ENCODE measurements at regions not wholly inside any gene's neighbourhood (a gene's known extent, or its start where the extent isn't known, plus 50 kb on each side); places are given as distances from the start of the nearest gene placed in this dataset.

GRCh38 chr2:187143537-187143936 is 294.6 kb upstream of the ZSWIM2 start:
- no peaks in the 10 kb centered on the region for H3K9me3 ChIP-seq (ENCODE audit: low read length)
- no peak overlapping the region for H3K4me2 ChIP-seq (ENCODE audit: low read length)
- no peak overlapping the region for H3K27ac ChIP-seq (ENCODE audit: low read depth, low read length, poor library complexity, severe bottlenecking)
- no peaks in the 10 kb centered on the region for H4K20me1 ChIP-seq (ENCODE audit: insufficient read depth, low read length)
- H2AFZ ChIP-seq (ENCODE audit: low read length): no peak overlapping the region
- no peaks in the 10 kb centered on the region for H3K9me2 ChIP-seq (ENCODE audit: low read depth, low read length)
- no peaks in the 10 kb centered on the region for H3K4me1 ChIP-seq (ENCODE audit: insufficient read depth, low read length, severe bottlenecking)
- no peaks in the 10 kb centered on the region for H3K27me3 ChIP-seq (ENCODE audit: insufficient read depth, low read length)
- no peaks in the 10 kb centered on the region for H3K36me3 ChIP-seq (ENCODE audit: insufficient read depth, low read length)
- no peaks in the 10 kb centered on the region for H3K79me2 ChIP-seq (ENCODE audit: insufficient read depth, low read length)
- no peaks in the 10 kb centered on the region for H3F3A ChIP-seq (ENCODE audit: insufficient read depth, low read length)
- H3K4me3 ChIP-seq (ENCODE audit: low read depth, low read length, poor library complexity, severe bottlenecking): no peak overlapping the region
- no peak overlapping the region for H3K9ac ChIP-seq (ENCODE audit: low read length)
- TF ChIP-seq, protein P1, sequence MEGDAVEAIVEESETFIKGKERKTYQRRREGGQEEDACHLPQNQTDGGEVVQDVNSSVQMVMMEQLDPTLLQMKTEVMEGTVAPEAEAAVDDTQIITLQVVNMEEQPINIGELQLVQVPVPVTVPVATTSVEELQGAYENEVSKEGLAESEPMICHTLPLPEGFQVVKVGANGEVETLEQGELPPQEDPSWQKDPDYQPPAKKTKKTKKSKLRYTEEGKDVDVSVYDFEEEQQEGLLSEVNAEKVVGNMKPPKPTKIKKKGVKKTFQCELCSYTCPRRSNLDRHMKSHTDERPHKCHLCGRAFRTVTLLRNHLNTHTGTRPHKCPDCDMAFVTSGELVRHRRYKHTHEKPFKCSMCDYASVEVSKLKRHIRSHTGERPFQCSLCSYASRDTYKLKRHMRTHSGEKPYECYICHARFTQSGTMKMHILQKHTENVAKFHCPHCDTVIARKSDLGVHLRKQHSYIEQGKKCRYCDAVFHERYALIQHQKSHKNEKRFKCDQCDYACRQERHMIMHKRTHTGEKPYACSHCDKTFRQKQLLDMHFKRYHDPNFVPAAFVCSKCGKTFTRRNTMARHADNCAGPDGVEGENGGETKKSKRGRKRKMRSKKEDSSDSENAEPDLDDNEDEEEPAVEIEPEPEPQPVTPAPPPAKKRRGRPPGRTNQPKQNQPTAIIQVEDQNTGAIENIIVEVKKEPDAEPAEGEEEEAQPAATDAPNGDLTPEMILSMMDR (IDR thresholded peaks at IDR 0.05; ENCODE audit: low read length): no peak
- no peak for TF ChIP-seq EZH2 (IDR thresholded peaks at IDR 0.05; ENCODE audit: borderline replicate concordance, low read length)

GRCh38 chr2:187139469-187139868 is 290.5 kb upstream of the ZSWIM2 start:
- no peaks in the 10 kb centered on the region for H3K79me2 ChIP-seq (ENCODE audit: insufficient read depth, low read length)
- no peaks in the 10 kb centered on the region for H4K20me1 ChIP-seq (ENCODE audit: insufficient read depth, low read length)
- TF ChIP-seq, protein P1 (IDR thresholded peaks at IDR 0.05; ENCODE audit: low read length): no peak
- TF ChIP-seq EZH2 (IDR thresholded peaks at IDR 0.05; ENCODE audit: borderline replicate concordance, low read length): no peak
- H3K9ac ChIP-seq (ENCODE audit: low read length): no peak overlapping the region
- no peaks in the 10 kb centered on the region for H3K27me3 ChIP-seq (ENCODE audit: insufficient read depth, low read length)
- H3K27ac ChIP-seq (ENCODE audit: low read depth, low read length, poor library complexity, severe bottlenecking): no peak overlapping the region
- H3K9me2 ChIP-seq (ENCODE audit: low read depth, low read length): no peaks in the 10 kb centered on the region
- no peaks in the 10 kb centered on the region for H3F3A ChIP-seq (ENCODE audit: insufficient read depth, low read length)
- H2AFZ ChIP-seq (ENCODE audit: low read length): no peak overlapping the region
- H3K4me3 ChIP-seq (ENCODE audit: low read depth, low read length, poor library complexity, severe bottlenecking): no peak overlapping the region
- no peaks in the 10 kb centered on the region for H3K36me3 ChIP-seq (ENCODE audit: insufficient read depth, low read length)
- no peaks in the 10 kb centered on the region for H3K9me3 ChIP-seq (ENCODE audit: low read length)
- H3K4me2 ChIP-seq (ENCODE audit: low read length): no peak overlapping the region
- H3K4me1 ChIP-seq (ENCODE audit: insufficient read depth, low read length, severe bottlenecking): no peaks in the 10 kb centered on the region

DNA sequence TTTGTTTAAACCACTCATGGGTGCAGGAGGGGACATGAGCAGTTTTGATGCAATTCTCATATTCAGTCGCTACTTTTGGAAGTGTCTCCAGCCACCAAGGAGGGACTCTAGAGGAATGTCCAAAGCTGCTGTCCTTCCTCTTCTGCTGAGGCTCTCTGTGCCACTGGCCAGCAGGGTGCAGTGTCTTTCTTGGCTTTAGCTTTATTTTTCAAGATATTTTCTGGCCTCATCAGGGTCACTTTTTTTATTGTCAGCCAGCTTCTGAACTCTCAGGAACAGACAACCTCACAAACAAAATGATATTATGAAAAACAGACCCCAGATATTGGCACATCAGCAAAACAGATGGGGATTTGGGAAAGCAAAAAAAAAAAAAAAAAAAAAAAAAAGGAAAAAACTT is 289.3 kb upstream of the ZSWIM2 start:
- H2AFZ ChIP-seq (ENCODE audit: low read length): no peak overlapping the region
- no peaks in the 10 kb centered on the region for H3K9me3 ChIP-seq (ENCODE audit: low read length)
- no peaks in the 10 kb centered on the region for H3K36me3 ChIP-seq (ENCODE audit: insufficient read depth, low read length)
- no peaks in the 10 kb centered on the region for H3K79me2 ChIP-seq (ENCODE audit: insufficient read depth, low read length)
- H3K4me3 ChIP-seq (ENCODE audit: low read depth, low read length, poor library complexity, severe bottlenecking): no peak overlapping the region
- H3F3A ChIP-seq (ENCODE audit: insufficient read depth, low read length): no peaks in the 10 kb centered on the region
- H3K4me2 ChIP-seq (ENCODE audit: low read length): no peak overlapping the region
- no peaks in the 10 kb centered on the region for H3K4me1 ChIP-seq (ENCODE audit: insufficient read depth, low read length, severe bottlenecking)
- H4K20me1 ChIP-seq (ENCODE audit: insufficient read depth, low read length): no peaks in the 10 kb centered on the region
- H3K9ac ChIP-seq (ENCODE audit: low read length): no peak overlapping the region
- no peak overlapping the region for H3K27ac ChIP-seq (ENCODE audit: low read depth, low read length, poor library complexity, severe bottlenecking)
- TF ChIP-seq, protein P1 (IDR thresholded peaks at IDR 0.05; ENCODE audit: low read length): peak; percentile 38
- TF ChIP-seq EZH2 (IDR thresholded peaks at IDR 0.05; ENCODE audit: borderline replicate concordance, low read length): no peak
- no peaks in the 10 kb centered on the region for H3K27me3 ChIP-seq (ENCODE audit: insufficient read depth, low read length)
- H3K9me2 ChIP-seq (ENCODE audit: low read depth, low read length): no peaks in the 10 kb centered on the region
